Mucosa of rectum (tissue), 2 donors: ENCODE measurements at regions not wholly inside any gene's neighbourhood (a gene's known extent, or its start where the extent isn't known, plus 50 kb on each side); places are given as distances from the start of the nearest gene placed in this dataset.

Source experiments
- H3K27ac ChIP-seq, 2 donors: one replicate each; pipeline ENCODE4 v1.7.0; 2013; ENCODE audit warnings: inconsistent platforms in 2 of 2, low read depth in 2 of 2, low read length in 2 of 2
- H3K27me3 ChIP-seq, 2 donors: one replicate each; pipeline ENCODE4 v1.7.0; 2013; ENCODE audit warnings: low read length in 2 of 2; ENCODE audit not compliant: control insufficient read depth in 2 of 2, insufficient read depth in 2 of 2
- H3K36me3 ChIP-seq, 2 donors: one replicate each; pipeline ENCODE4 v1.7.0; 2013; ENCODE audit warnings: low read length in 2 of 2; ENCODE audit not compliant: control insufficient read depth in 2 of 2, insufficient read depth in 2 of 2
- H3K4me1 ChIP-seq, 2 donors: one replicate each; pipeline ENCODE4 v1.7.0; 2013; ENCODE audit warnings: low read length in 2 of 2, mild to moderate bottlenecking in 1 of 2; ENCODE audit not compliant: control insufficient read depth in 2 of 2, insufficient read depth in 2 of 2
- H3K4me3 ChIP-seq, 2 donors: one replicate each; pipeline ENCODE4 v1.7.0; 2013; ENCODE audit warnings: low read length in 2 of 2
- H3K9ac ChIP-seq, 2 donors: one replicate each; pipeline ENCODE4 v1.7.0; 2013; ENCODE audit warnings: low read length in 2 of 2, low read depth in 1 of 2, mild to moderate bottlenecking in 1 of 2
- H3K9me3 ChIP-seq, 2 donors: one replicate each; pipeline ENCODE4 v1.7.0; 2013; ENCODE audit warnings: low read length in 2 of 2; ENCODE audit not compliant: control insufficient read depth in 2 of 2
- donor health status: healthy.
- donor health status: Normal muscosa, but diverticular disease.

GRCh38 chr3:168834558-168834957 lies 738.8 kb upstream of the GOLIM4 start:
- Histone ChIP-seq H3K4me1 (no peaks in the 10 kb centered on the region), H3K27me3 (no peaks in the 10 kb centered on the region), H3K9ac (no peak overlapping the region), H3K27ac (no peak overlapping the region), H3K9me3 (no peaks in the 10 kb centered on the region), H3K36me3 (no peaks in the 10 kb centered on the region), H3K4me3 (no peak overlapping the region)

GRCh38 chr3:168828943-168829342 lies 733.2 kb upstream of the GOLIM4 start:
- no peak overlapping the region for H3K27ac ChIP-seq
- H3K9ac ChIP-seq = no peak overlapping the region
- H3K9me3 ChIP-seq = no peaks in the 10 kb centered on the region
- H3K4me1 ChIP-seq = no peaks in the 10 kb centered on the region
- H3K4me3 ChIP-seq = no peak overlapping the region
- H3K36me3 ChIP-seq = no peaks in the 10 kb centered on the region
- H3K27me3 ChIP-seq = no peaks in the 10 kb centered on the region

GRCh38 chr3:168828536-168828935 lies 732.8 kb upstream of the GOLIM4 start:
- H3K9me3 ChIP-seq = no peaks in the 10 kb centered on the region
- H3K27ac ChIP-seq = no peak overlapping the region
- no peaks in the 10 kb centered on the region for H3K36me3 ChIP-seq
- H3K27me3 ChIP-seq = no peaks in the 10 kb centered on the region
- no peaks in the 10 kb centered on the region for H3K4me1 ChIP-seq
- H3K9ac ChIP-seq = no peak overlapping the region
- H3K4me3 ChIP-seq = no peak overlapping the region

- Histone ChIP-seq H3K4me3 (no peak overlapping the region), H3K9ac (no peak overlapping the region), H3K27me3 (no peaks in the 10 kb centered on the region), H3K4me1 (no peaks in the 10 kb centered on the region), H3K36me3 (no peaks in the 10 kb centered on the region), H3K9me3 (no peaks in the 10 kb centered on the region), H3K27ac (no peak overlapping the region)
These were observed 732.3 kb upstream of the GOLIM4 start for GRCh38 chr3:168828014-168828413.

- Histone ChIP-seq H3K4me1 (no peaks in the 10 kb centered on the region), H3K9ac (no peak overlapping the region), H3K4me3 (no peak overlapping the region), H3K27ac (no peak overlapping the region), H3K36me3 (no peaks in the 10 kb centered on the region), H3K27me3 (no peaks in the 10 kb centered on the region), H3K9me3 (no peaks in the 10 kb centered on the region)
These were observed 728.4 kb upstream of the GOLIM4 start for GRCh38 chr3:168824107-168824506.

GRCh38 chr3:168823466-168823865 lies 727.7 kb upstream of the GOLIM4 start:
- Histone ChIP-seq H3K4me1 (no peaks in the 10 kb centered on the region), H3K9me3 (no peaks in the 10 kb centered on the region), H3K4me3 (no peak overlapping the region), H3K9ac (no peak overlapping the region), H3K36me3 (no peaks in the 10 kb centered on the region), H3K27ac (no peak overlapping the region), H3K27me3 (no peaks in the 10 kb centered on the region)

GRCh38 chr3:168820810-168821415 lies 725.2 kb upstream of the GOLIM4 start:
- no peak overlapping the region for H3K9ac ChIP-seq
- peaks cover 0 to 2% of the 10 kb centered on the region in 2 donors for H3K27me3 ChIP-seq
- no peak overlapping the region for H3K4me3 ChIP-seq
- H3K27ac ChIP-seq = no peak overlapping the region
- no peaks in the 10 kb centered on the region for H3K36me3 ChIP-seq
- no peaks in the 10 kb centered on the region for H3K9me3 ChIP-seq
- no peaks in the 10 kb centered on the region for H3K4me1 ChIP-seq

- H3K9ac ChIP-seq = no peak overlapping the region
- H3K27me3 ChIP-seq = peaks cover 0 to 2% of the 10 kb centered on the region in 2 donors
- no peaks in the 10 kb centered on the region for H3K9me3 ChIP-seq
- no peak overlapping the region for H3K4me3 ChIP-seq
- H3K27ac ChIP-seq = no peak overlapping the region
- no peaks in the 10 kb centered on the region for H3K4me1 ChIP-seq
- no peaks in the 10 kb centered on the region for H3K36me3 ChIP-seq
These were observed 721.5 kb upstream of the GOLIM4 start for GRCh38 chr3:168817177-168817576.

- Histone ChIP-seq H3K4me1 (no peaks in the 10 kb centered on the region), H3K9ac (no peak overlapping the region), H3K27ac (no peak overlapping the region), H3K36me3 (no peaks in the 10 kb centered on the region), H3K27me3 (peaks cover 0 to 2% of the 10 kb centered on the region in 2 donors), H3K9me3 (no peaks in the 10 kb centered on the region), H3K4me3 (no peak overlapping the region)
These were observed 720.2 kb upstream of the GOLIM4 start for GRCh38 chr3:168815946-168816345.

GRCh38 chr3:168813225-168813802 lies 717.6 kb upstream of the GOLIM4 start:
- H3K9ac ChIP-seq = no peak overlapping the region
- H3K27ac ChIP-seq = no peak overlapping the region
- no peaks in the 10 kb centered on the region for H3K36me3 ChIP-seq
- H3K27me3 ChIP-seq = peaks cover 0 to 2% of the 10 kb centered on the region in 2 donors
- no peaks in the 10 kb centered on the region for H3K4me1 ChIP-seq
- H3K4me3 ChIP-seq = no peak overlapping the region
- no peaks in the 10 kb centered on the region for H3K9me3 ChIP-seq
